IPS DF 19.7 (cell line): ENCODE measurements at regions not wholly inside any gene's neighbourhood (a gene's known extent, or its start where the extent isn't known, plus 50 kb on each side); places are given as distances from the start of the nearest gene placed in this dataset.
A peak's percentile ranks its signal among the peaks of the same experiment; 100 is the strongest.
"Not testable (repeated sequence)": the region's sequence is repeated elsewhere in the genome, so short reads cannot be mapped to it uniquely, and the experiment has no call there.

Experiments
- DNase-seq: peaks from one replicate; pipeline ENCODE4 v3.0.0-alpha.2; 2013; ENCODE audit warnings: low read depth, low spot score

GRCh38 chr20:47870475-47870874 is 85.2 kb upstream of the SULF2 start:
- no peak for DNase-seq

DNA sequence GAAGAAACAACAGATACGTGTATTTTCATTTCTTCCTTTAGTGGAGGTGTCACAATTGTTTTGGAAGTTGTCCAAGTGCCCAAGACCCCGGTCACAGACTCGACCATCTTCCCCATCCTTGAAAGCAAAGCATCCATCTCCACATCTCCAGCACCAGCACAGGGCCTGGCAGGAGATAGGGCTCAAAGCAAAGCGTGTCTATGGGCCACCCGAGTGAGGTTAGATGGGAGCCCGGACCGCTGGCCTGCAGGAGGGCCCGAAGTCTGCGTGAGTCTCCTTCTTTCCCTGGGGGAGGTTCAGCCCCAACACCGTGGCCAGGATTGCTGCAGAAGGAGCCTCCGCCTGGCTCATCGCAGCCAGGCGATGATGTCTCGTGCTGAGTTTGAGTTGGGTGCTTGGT is 83.5 kb upstream of the SULF2 start:
- no peak for DNase-seq

GRCh38 chr20:47868236-47868635 is 83.0 kb upstream of the SULF2 start:
- no peak for DNase-seq

DNA sequence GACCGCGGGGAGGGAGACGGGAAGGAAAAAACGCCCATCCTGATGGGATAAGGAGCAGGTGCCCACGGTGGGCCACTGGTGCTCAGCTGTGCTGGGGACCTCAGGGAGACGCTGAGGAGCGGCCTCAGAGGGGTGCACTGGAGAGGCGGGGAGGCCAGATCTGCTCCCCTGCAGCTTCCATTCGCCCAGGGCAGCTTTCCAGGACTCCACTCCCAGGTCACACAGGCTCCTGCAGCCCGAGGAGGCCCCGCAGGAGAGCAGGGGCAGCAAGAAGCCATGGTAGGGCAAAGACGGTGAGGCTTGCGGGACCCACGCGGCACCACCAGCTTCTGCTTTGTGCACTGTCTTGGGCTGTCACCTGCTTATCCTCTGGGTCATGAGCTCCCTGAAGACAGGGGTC is 82.5 kb upstream of the SULF2 start:
- DNase-seq = no peak

DNA sequence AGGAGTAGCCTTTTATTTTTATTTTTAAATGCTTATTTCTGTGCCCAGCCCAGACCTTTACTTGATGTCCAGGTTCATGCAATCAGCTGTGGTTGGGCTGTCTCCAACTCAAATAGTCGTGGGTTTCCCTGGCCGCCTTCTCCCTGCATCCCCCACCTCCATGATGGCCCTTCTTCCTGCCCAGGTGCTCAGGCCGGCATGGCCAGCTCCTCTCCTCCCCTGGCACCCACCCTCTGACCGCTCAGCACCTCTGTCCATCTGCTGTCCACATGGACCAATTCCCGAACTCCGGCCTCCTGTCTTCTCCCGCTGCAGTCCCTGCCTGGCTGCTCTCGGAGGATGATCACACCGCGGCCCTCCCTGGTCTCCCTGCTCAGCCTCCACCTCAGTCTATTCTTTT is 81.2 kb upstream of the SULF2 start:
- no peak for DNase-seq

DNA sequence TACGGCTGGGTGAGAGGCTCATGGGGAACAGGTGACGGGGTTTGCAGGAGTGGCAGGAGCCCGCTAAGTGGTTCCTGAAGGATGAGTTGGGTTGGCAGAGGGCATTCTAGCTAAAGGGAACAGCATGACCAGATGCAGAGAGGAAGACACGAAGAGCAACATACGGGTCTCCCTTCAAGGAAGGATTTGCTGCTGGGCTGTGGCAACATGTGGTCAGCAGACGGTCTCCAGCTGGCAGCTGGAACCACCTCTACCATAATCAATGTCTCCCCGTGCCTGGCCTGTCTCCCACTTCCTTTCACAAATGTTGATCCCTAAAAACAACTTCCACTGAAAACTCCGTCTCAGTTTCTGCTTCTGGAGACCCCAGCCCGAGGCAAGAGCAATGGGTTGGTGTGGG is 80.6 kb upstream of the SULF2 start:
- DNase-seq = no peak

DNA sequence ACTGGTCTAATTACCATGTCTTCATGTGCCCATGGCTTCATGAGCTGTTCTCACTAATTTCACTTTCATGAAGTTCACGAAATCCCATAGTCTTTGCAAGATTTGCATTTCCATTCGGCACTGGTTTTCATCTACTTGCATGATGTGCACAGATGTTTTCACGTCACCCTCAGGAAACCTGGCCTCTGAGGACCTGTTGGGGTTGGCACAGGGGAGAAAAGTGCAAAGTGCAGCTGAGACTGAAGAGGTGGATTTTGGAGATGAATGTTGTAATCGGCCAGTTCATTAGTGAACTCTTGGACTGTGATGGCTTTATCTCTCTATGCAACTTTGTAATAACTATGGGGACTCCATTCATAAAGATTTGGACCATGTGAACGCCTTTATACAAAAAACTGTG is 80.2 kb upstream of the SULF2 start:
- DNase-seq = no peak

- DNase-seq = no peak
Observed at GRCh38 chr20:47863981-47864380, 78.7 kb upstream of the SULF2 start.

- DNase-seq = no peak
Observed at GRCh38 chr20:47863315-47863965, 78.2 kb upstream of the SULF2 start.

- DNase-seq = no peak
Observed at GRCh38 chr20:47862574-47863240, 77.4 kb upstream of the SULF2 start.

DNA sequence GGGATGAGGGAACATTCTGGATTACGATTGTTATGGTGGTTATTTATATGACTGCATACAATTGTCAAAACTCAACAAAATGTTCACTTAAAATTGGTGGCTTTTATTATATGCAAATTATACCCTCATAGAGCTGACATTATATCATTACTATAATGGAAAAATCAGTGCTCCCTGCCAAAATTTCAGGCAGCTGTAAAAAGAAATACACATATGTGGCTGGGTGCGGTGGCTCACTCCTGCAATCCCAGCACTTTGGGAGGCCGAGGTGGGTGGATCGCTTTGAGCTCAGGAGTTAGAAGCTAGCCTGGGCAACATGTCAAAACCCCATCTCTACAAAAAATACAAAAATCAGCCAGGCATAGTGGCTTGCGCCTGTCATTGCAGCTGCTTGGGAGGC is 75.8 kb upstream of the SULF2 start:
- no peak for DNase-seq

- DNase-seq = no peak
Observed at GRCh38 chr20:47860049-47860830, 75.0 kb upstream of the SULF2 start.

DNA sequence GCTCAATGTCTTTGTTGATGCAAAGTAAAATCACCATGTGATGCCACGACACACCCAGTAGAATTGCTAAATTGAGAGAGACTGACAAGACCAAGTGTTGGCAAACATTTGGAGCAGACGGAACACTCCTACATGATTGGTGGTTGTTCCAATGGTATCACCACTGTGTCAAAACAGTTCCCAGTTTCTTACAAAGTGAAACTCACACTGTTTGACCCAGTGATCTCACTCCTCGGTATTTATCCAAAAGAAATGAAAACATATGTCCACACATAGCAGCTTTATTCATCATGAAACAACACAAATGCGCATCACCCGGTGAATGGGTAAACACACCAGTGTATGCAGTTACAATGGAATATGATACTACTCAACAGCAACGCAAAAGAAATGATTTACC is 74.0 kb upstream of the SULF2 start:
- DNase-seq = no peak

DNA sequence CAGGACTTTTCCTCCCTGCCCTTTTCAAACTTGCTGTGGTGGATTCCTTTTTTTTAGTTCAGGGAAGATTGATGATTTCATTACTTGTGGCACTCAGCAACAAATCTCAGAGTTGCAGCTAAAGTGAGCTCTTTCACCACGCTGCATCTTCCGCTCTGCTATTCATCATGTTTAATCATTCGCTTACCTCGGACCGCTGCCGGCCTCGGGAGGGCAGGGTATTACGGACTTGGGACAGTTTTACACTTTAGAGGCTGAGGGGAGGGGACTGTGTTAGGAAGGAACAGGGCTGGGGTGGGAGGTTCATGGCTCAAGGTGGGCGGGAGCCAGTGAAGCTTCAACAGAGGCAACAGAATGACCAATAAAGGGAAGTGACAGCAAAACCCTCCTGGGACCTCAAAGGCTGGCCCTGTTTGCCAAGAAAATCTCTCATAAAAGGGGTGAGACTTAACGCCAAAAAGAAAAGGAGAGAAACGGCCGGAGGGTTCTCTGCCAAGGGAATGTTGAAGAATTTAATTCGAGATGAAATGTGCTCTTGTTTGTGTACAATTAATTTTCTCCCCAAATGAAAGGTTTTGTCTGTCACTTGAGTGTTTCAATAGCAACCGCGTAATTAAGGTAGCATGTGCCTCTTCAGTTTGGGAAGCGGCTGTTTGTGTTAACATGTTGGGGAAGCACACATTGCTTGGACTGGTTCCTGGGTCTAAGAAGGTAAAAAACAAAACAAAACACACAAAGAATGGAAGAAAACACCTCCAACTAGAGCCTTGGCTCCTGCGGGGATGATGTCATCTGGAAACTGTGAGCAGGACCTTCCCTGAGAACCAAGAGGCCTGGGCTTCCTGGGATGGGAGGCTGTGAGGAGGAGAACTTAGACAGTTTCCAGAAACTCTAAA is 72.5 kb upstream of the SULF2 start:
- no peak for DNase-seq

- DNase-seq = no peak
Observed at GRCh38 chr20:47857187-47857568, 71.9 kb upstream of the SULF2 start.

DNA sequence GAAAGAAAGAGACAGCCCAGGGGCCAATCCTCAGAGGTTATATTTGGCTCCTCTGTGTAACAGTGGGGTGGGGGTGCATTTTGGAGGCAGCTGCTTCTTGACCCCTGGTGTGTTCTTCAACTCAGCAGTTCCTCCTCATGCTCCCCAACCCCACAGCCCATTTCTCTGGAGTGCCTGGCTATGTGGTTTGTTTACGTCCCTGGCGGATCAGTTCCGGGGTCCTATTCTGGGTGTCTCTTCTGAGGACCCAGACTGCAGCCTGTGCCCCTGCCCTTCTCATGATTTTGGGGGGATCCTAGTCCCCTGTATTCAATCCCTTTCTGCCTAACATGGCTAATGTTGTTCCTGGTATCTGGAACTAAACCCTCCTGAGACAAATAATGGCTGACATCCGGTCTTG is 70.5 kb upstream of the SULF2 start:
- no peak for DNase-seq

DNA sequence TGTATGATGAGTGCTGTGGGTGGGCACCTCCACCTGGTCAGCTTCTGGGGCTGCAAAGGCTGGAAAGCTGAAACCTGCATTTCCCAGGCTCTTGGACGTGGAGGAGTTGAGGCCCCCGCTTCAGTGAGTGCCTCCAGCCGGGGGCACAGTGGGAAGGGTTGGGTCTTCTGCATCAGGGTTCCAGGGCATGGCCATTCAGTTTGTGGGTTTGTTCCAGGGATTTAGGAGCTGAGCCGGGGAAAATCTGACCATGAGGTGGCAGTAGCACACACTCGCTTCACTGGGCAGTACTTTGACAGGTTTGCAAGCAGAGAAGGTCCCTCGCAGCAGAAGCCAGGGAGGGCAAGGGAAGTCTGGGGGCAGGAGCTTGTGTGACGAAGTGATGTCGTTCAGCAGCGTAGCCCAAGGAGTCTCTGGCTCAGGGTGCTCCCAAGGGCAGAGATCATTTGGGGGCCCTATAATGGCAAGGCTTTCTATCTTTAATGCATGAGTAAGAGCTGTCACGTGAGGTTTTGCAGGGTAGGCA is 69.5 kb upstream of the SULF2 start:
- peak; percentile 54 for DNase-seq

GRCh38 chr20:47851774-47852173 is 66.5 kb upstream of the SULF2 start:
- DNase-seq = no peak

DNA sequence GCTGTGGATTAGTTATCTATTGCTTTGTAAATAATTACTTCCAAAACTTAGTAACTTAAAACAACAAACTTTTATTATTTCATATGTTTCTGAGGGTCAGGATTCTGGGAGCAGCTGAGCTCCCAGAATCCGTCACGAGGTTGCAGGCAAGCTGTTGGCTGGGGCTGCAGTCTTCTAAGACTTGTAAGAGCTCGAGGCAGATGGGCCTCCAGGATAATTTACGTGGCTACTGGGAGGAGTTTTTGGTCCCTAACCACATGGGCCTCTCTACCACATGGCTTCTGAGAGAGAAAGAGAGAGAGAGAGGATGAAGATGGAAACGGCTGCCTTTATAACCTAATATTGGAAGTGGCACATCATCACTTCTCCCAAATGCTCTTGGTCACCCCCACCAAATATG is 64.9 kb upstream of the SULF2 start:
- DNase-seq = no peak

- DNase-seq = no peak
Observed at GRCh38 chr20:47849596-47849995, 64.3 kb upstream of the SULF2 start.

GRCh38 chr20:47849006-47849405 is 63.7 kb upstream of the SULF2 start:
- no peak for DNase-seq

- not testable (repeated sequence) for DNase-seq
Observed at GRCh38 chr20:47848534-47848933, 63.3 kb upstream of the SULF2 start.
